HL-60 (cell line): ENCODE measurements at regions not wholly inside any gene's neighbourhood (a gene's known extent, or its start where the extent isn't known, plus 50 kb on each side); places are given as distances from the start of the nearest gene placed in this dataset.

ENCODE experiments used
- GABPA ChIP-seq: IDR thresholded peaks from 2 replicates; pipeline ENCODE4 v1.6.1; 2012; ENCODE audit warnings: low read depth
- POLR2AphosphoS5 ChIP-seq: IDR thresholded peaks from 2 replicates; pipeline ENCODE4 v1.6.1; 2012; ENCODE audit warnings: low read depth
- TF ChIP-seq, protein P1 (sequence below): IDR thresholded peaks from one replicate; pipeline ENCODE4 v1.5.1; 2011; ENCODE audit warnings: low read length, control low read depth, inconsistent platforms; ENCODE audit not compliant: insufficient read depth
- TF ChIP-seq, protein P2 (sequence below): IDR thresholded peaks from 2 replicates; pipeline ENCODE4 v1.6.1; 2012; ENCODE audit warnings: low read depth; ENCODE audit not compliant: insufficient replicate concordance

DNA sequence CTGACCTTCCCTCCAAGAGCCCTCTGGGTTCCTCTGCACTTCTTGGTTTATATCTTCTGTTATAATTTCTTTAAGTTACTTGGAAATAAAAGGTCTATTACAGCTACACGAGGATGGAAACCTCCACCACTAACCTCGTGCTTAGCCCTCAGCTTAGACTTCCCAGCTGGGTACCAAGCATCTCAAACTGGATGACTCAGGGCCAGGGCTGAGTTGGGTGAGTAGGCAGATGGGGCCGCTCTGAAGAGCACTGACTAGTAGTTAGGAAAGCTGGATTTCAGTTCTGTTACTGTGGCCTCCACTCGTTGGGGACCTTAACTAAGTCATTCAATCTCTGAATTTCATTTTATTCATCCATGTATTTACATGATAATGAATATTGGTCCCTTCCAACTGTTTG is 1036.6 kb downstream of the IGSF11 start:
- TF ChIP-seq, protein P1, sequence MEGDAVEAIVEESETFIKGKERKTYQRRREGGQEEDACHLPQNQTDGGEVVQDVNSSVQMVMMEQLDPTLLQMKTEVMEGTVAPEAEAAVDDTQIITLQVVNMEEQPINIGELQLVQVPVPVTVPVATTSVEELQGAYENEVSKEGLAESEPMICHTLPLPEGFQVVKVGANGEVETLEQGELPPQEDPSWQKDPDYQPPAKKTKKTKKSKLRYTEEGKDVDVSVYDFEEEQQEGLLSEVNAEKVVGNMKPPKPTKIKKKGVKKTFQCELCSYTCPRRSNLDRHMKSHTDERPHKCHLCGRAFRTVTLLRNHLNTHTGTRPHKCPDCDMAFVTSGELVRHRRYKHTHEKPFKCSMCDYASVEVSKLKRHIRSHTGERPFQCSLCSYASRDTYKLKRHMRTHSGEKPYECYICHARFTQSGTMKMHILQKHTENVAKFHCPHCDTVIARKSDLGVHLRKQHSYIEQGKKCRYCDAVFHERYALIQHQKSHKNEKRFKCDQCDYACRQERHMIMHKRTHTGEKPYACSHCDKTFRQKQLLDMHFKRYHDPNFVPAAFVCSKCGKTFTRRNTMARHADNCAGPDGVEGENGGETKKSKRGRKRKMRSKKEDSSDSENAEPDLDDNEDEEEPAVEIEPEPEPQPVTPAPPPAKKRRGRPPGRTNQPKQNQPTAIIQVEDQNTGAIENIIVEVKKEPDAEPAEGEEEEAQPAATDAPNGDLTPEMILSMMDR, result no peak
- TF ChIP-seq, protein P2, sequence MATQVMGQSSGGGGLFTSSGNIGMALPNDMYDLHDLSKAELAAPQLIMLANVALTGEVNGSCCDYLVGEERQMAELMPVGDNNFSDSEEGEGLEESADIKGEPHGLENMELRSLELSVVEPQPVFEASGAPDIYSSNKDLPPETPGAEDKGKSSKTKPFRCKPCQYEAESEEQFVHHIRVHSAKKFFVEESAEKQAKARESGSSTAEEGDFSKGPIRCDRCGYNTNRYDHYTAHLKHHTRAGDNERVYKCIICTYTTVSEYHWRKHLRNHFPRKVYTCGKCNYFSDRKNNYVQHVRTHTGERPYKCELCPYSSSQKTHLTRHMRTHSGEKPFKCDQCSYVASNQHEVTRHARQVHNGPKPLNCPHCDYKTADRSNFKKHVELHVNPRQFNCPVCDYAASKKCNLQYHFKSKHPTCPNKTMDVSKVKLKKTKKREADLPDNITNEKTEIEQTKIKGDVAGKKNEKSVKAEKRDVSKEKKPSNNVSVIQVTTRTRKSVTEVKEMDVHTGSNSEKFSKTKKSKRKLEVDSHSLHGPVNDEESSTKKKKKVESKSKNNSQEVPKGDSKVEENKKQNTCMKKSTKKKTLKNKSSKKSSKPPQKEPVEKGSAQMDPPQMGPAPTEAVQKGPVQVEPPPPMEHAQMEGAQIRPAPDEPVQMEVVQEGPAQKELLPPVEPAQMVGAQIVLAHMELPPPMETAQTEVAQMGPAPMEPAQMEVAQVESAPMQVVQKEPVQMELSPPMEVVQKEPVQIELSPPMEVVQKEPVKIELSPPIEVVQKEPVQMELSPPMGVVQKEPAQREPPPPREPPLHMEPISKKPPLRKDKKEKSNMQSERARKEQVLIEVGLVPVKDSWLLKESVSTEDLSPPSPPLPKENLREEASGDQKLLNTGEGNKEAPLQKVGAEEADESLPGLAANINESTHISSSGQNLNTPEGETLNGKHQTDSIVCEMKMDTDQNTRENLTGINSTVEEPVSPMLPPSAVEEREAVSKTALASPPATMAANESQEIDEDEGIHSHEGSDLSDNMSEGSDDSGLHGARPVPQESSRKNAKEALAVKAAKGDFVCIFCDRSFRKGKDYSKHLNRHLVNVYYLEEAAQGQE, result no peak
- TF ChIP-seq GABPA (no peak), POLR2AphosphoS5 (no peak)
